ENCODE measurements at regions not wholly inside any gene's neighbourhood (a gene's known extent, or its start where the extent isn't known, plus 50 kb on each side); places are given as distances from the start of the nearest gene placed in this dataset.

- no peak for DNase-seq (ENCODE audit: low spot score)
Observed at GRCh38 chr2:16817305-16818202, 151.9 kb upstream of the CYRIA start.

DNA sequence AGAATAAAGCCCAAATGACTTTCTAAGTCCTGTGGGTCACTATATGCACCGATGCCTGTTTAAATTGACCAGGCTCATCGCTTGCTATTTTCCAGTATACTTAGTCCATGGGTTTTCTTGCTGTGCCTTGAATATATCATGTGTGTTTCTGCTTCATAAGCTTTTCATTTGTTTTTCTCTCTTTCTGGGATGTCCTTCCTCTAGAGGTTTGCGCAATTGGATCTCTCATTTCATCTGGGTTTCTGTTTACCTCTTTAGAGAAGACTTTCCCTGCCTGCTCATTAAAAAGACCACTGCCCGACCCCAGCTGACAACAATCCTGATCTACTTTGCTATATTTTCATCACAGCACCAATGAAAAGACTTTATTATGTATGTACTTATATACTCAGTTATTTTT, 150.9 kb upstream of the CYRIA start:
- DNase-seq (ENCODE audit: low spot score), result no peak

- no peak for DNase-seq (ENCODE audit: low spot score)
Observed at GRCh38 chr2:16816016-16816415, 150.4 kb upstream of the CYRIA start.

- no peak for DNase-seq (ENCODE audit: low spot score)
Observed at GRCh38 chr2:16813593-16813992, 148.0 kb upstream of the CYRIA start.

DNA sequence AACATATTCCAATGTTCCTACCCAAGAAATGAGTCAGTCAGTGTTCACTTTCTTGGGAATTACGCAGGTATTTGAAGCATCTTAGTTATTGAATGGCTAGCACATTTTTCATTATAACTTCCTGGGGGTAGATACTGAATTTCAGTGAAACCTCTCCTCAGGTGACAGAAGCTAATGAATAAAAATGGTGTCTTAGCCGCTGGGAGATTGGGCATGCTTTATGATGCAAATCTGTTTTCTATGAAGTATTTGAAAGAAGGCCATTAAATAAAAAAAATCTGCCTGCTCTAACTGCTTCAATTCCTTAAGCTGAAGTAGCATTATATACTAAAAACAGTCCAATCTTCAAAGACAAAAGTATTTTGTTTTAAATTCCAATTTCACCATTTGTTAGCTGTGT, 132.8 kb upstream of the CYRIA start:
- DNase-seq (ENCODE audit: low spot score), result no peak

DNA sequence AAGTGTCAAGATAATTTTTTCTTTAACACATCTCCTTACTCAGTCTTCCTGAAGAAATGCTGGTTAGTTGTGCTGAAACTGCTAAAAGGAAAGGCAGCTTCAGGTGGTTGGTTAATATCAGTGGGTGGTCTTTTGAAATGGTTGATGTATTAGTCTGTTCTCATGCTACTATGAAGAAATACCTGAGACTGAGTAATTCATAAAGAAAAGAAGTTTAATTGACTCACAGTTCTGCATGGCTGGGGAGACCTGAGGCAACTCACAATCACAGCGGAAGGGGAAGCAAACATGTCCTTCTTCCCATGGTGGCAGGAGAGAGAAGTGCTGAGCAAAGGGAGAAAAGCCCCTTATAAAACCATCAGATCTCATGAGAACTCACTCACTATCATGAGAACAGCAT, 125.9 kb upstream of the CYRIA start:
- DNase-seq (ENCODE audit: low spot score), result no peak

DNA sequence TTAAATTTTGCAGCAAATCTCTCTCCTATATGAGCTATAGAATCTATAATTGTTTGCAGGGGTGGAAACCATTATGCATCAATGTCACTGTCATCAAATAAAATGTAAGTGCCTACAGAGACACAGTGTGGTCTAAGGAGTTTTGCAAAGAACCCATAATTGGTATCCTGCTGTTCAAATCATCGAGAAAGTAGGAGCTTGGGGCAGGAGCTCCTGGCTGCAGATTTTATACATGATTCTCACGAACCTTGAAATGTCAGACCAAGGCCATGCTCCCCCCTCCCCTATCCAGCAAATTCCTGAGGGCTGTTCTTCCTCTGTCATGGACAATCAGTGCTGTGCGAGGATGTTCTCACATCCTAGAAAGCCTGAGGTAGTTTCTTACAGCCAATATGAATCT, 119.5 kb upstream of the CYRIA start:
- no peak for DNase-seq (ENCODE audit: low spot score)

DNA sequence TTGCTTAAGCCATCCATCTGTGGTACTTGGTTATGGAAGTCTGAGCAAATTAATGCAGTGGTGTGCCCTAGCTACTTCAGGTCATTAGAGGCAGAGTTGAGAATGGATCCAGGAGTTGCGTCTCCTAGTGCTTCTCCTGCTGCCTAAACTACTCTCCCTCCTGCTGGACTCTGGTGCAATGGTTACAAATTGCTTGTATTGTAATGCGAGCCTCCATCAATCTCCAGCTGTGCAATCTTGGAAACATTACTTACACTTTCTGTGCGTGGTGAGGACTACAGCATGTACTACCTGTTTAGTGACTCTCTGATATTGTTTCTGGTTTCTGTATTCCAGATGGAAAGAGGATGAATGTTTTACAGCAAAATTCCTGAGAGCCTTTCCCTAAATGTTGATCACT, 119.0 kb upstream of the CYRIA start:
- DNase-seq (ENCODE audit: low spot score), result no peak

GRCh38 chr2:16777123-16777870, 111.7 kb upstream of the CYRIA start:
- no peak for DNase-seq (ENCODE audit: low spot score)

DNA sequence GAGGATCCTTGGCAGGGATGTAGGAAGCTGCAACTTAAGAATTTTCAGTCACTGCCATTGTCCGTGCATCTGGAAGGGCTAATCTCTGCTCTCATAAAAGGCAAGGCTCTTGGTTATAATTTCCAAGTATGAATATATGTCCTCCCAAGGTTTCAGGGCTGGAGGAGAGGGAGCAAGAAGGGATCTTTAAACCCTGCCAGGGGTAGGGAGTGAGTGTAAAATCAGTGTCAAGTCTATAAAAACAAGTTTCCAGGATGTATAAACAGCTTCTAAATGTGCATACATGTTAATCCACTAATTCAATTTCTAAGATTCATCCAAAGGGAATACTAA, 110.2 kb upstream of the CYRIA start:
- no peak for DNase-seq (ENCODE audit: low spot score)

- DNase-seq (ENCODE audit: low spot score), result no peak
Observed at GRCh38 chr2:16774980-16775898, 109.6 kb upstream of the CYRIA start.

DNA sequence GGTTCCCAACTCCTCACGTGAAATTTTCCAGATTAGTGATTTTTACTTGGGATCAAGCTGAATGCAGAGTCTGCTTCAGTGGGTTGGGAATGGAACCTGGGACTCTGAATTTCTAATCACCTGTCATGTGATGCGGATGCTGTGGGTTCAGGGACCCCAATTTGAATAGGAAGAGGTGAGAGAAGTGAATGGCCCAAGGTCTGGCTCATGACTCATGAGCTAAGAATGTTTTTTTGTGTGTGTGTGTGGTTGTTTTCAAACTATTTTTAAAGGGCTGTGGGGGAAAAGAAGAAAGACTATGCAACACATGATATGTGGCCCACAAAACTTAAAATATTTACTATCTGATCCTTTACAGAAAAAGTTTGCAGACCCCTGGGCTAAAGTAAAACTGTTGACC, 108.5 kb upstream of the CYRIA start:
- no peak for DNase-seq (ENCODE audit: low spot score)

GRCh38 chr2:16773080-16773713, 107.6 kb upstream of the CYRIA start:
- DNase-seq (ENCODE audit: low spot score), result peak; percentile 32

DNA sequence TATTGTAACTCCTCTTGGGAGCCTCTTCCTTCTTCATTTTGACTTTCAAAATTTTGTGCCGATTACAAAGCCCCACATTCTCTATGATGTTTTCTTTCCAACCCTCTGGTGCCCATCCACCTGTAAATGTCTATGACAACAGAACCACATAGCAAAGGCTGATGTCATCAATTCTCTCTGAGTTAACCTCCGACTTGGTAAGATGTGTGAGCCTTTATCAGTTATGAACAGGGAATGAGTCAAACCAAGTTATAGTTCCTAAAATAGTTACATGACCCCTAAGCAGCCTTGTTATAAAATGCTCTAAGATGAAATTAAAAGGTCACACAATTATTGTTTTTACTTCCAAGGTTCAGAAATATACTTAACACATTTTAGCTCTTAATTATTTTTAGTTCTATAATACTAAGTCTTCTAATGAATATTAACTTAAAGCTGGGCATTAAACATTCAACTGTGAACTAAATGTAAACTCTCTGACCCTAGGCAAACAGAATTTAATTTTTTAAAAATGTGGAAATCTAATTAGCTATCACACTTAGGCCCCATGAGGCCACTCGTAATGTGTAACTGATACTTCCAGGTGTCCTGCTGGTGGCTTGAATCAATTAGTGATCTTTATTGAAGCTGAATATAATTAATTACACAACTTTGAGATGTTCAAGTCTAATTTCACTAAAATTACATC, 102.3 kb upstream of the CYRIA start:
- no peak for DNase-seq (ENCODE audit: low spot score)

GRCh38 chr2:16765356-16765755, 99.7 kb upstream of the CYRIA start:
- DNase-seq (ENCODE audit: low spot score), result no peak

DNA sequence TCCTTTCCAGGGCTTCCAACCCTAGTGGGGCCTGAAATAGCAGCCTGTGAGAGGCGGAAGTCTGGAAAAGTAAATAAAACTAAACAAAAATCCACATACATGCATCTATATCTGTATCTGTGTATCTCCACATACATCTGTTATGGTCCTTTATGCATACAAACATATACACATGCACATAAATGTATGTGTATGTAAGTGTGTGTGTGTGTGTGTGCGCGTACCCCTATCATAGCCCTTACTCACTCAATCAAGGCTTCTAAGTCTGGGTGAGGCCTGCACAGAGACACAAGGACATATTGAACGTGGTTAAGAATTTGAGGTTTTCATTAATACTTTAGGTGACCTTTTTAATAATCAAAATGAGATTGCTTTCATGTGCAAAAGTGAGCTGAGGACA, 98.9 kb upstream of the CYRIA start:
- no peak for DNase-seq (ENCODE audit: low spot score)

- DNase-seq (ENCODE audit: low spot score), result no peak
Observed at GRCh38 chr2:16763493-16763899, 97.9 kb upstream of the CYRIA start.

DNA sequence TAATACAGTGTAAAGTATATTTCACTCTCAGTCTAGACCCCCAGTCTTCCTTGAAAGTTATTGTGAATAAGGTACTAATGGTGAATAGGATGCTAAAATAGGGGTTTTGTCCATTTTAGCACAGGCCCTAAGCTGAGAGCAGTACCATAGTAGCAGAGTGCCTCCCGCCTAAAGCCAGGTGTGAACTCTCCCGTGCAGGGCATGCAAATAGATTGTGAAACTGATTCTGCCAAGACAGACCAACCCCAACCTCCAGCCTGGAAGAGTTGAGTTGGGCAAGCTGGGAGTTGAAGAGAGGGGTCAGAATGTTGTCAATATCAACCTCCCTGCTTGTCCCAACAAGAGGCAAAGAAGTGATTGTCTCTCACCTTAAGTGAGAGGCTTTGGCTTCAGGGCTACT, 97.4 kb upstream of the CYRIA start:
- DNase-seq (ENCODE audit: low spot score), result no peak

DNA sequence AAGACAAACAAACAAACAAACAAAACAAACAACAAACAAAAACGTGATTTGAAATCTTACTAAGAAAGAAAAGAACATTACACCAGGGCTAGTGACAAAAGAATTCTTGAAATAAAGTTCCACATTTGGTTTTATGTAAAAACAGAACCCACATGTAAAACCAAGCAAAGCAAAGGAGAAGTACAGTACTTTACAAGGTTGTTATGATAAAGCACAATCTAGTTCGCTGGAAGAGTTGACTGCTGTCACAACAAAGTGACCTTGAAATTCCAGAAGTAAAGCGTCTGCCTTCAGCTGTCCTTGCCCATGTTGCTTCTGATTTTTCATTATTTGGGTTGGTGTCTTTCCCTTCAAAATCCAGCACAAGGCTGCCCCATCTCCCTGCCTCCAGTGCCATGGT, 94.8 kb upstream of the CYRIA start:
- no peak for DNase-seq (ENCODE audit: low spot score)

GRCh38 chr2:16756831-16757644, 91.4 kb upstream of the CYRIA start:
- DNase-seq (ENCODE audit: low spot score), result peak; percentile 69

DNA sequence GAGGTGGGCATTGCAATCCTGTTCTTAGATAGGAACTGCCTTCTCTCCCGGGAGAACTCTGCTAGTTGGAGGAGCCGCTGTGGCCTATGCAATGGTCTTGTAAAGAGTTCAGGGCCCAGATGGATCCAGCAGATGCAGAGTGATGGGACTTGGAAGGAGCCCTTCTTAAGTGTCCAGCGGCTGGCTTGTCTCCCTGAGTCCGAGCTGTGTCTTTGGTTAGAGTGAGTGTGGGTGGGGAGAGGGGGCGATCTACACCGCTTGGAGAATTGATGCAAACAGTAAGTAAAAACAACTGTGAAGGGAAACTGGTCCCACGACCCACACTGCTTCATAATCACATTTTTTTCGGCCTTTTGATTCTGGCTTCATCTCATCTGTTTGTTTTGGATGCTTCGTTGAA, 89.8 kb upstream of the CYRIA start:
- DNase-seq (ENCODE audit: low spot score), result no peak

Data from AG08396 (cell line).